DND-41 (cell line): ENCODE measurements at regions not wholly inside any gene's neighbourhood (a gene's known extent, or its start where the extent isn't known, plus 50 kb on each side); places are given as distances from the start of the nearest gene placed in this dataset.

Source experiments
- ATAC-seq: fragments of 200-7000 bp; cut with Tn5 transposase; 3 replicates; pipeline ENCODE4 v1.9.1; 2021; ENCODE audit warnings: low read depth; ENCODE audit not compliant: insufficient read depth
- DNase-seq: peaks from one replicate; pipeline ENCODE4 v3.0.0-alpha.2; 2020
- H2AFZ ChIP-seq: 2 replicates; pipeline ENCODE4 v1.6.0; 2012; ENCODE audit warnings: low read depth, low read length
- H3K27ac ChIP-seq: 2 replicates; pipeline ENCODE4 v1.5.1; 2012; ENCODE audit warnings: low read length, inconsistent platforms
- H3K27me3 ChIP-seq: fragments of 200-600 bp; sonication (generic); 2 replicates; pipeline ENCODE4 v1.6.0; 2012; ENCODE audit warnings: low read length, mild to moderate bottlenecking, inconsistent platforms; ENCODE audit not compliant: insufficient read depth, poor library complexity
- H3K36me3 ChIP-seq: 2 replicates; pipeline ENCODE4 v1.5.1; 2012; ENCODE audit warnings: low read length, inconsistent platforms; ENCODE audit not compliant: insufficient read depth
- H3K4me1 ChIP-seq: 2 replicates; pipeline ENCODE4 v1.5.1; 2012; ENCODE audit warnings: mild to moderate bottlenecking, low read length; ENCODE audit not compliant: insufficient read depth
- H3K4me2 ChIP-seq: 2 replicates; pipeline ENCODE4 v1.6.0; 2012; ENCODE audit warnings: mild to moderate bottlenecking, moderate library complexity, low read length, inconsistent platforms; ENCODE audit not compliant: insufficient read depth
- H3K4me3 ChIP-seq, 2 experiments: fragments of 200-600 bp in 1 of 2; shearing (Covaris generic) in 1 of 2; 2 replicates each; pipeline ENCODE4 v1.5.1; 2012 to 2016; ENCODE audit warnings: inconsistent platforms in 2 of 2, low read length in 2 of 2, mild to moderate bottlenecking in 2 of 2, low read depth in 1 of 2, moderate library complexity in 1 of 2
- H3K79me2 ChIP-seq: 2 replicates; pipeline ENCODE4 v1.6.0; 2012; ENCODE audit warnings: low read length, inconsistent platforms; ENCODE audit not compliant: insufficient read depth
- H3K9ac ChIP-seq: 2 replicates; pipeline ENCODE4 v1.6.0; 2012; ENCODE audit warnings: low read depth, mild to moderate bottlenecking, inconsistent platforms, low read length, moderate library complexity
- H3K9me3 ChIP-seq: 2 replicates; pipeline ENCODE4 v1.5.1; 2012; ENCODE audit warnings: low read length, moderate library complexity, mild to moderate bottlenecking, inconsistent platforms; ENCODE audit not compliant: insufficient read depth, severe bottlenecking
- H4K20me1 ChIP-seq: 2 replicates; pipeline ENCODE4 v1.6.0; 2012; ENCODE audit warnings: low read length; ENCODE audit not compliant: insufficient read depth
- EZH2 ChIP-seq: IDR thresholded peaks from 3 replicates; pipeline ENCODE4 v1.6.1; 2012; ENCODE audit warnings: borderline replicate concordance, low read depth, mild to moderate bottlenecking, moderate library complexity, low read length, inconsistent platforms; ENCODE audit not compliant: severe bottlenecking
- TF ChIP-seq, protein P1 (sequence below): IDR thresholded peaks from 2 replicates; pipeline ENCODE4 v1.5.1; 2012; ENCODE audit warnings: borderline replicate concordance, low read length, moderate library complexity, mild to moderate bottlenecking; ENCODE audit not compliant: poor library complexity, severe bottlenecking; ENCODE audit errors: extremely low read depth

DNA sequence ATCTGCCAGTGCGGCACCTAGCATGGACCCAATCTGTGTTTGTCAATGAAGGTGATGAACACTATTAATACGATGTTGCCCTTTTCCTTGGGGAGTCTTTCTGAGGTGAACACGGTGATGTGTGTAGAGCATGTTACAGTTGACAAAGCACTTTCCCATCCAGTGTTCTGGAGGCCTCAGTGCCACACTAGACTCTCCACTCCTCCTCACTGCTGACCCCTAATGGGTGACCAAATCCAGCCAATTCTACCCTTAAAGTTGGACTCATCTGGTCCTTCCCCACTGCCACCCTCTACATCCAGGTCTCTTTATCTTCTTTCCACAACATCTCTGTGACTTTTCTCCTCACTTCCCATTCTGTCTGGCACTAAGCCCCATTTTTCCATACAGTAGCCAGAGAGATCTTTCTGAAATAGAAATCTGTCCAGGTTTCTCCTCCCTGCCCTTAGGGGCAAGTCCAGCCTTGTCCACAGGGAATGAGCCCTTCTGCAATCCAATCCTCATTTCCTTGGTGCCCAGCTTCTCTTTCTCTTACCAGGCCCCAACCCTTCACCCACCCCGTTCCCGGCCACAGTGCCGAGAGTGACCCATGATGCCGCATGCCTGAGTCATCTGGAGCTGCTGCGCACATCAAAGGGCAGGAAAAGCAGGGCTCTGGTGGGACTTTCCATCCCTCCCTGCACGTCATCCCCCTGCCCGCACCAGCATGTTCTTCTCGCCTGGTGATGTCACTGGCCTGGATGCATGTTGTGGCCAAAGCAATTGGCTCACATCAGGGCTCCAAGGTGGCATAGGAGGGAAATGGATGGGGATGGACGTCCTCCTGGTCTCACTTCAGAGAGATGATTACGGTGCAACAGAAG lies 64.2 kb downstream of the RASSF10 start:
- Histone ChIP-seq H3K27me3 (peaks cover 11% of the 10 kb centered on the region), H3K9ac (no peak overlapping the region), H3K36me3 (no peaks in the 10 kb centered on the region), H3K4me1 (no peaks in the 10 kb centered on the region), H4K20me1 (no peaks in the 10 kb centered on the region), H3K27ac (no peak overlapping the region), H3K9me3 (no peaks in the 10 kb centered on the region), H3K4me2 (no peak overlapping the region), H3K79me2 (no peaks in the 10 kb centered on the region), H2AFZ (no peak overlapping the region), H3K4me3 (no peak overlapping the region)
- TF ChIP-seq EZH2, result no peak
- TF ChIP-seq, protein P1, sequence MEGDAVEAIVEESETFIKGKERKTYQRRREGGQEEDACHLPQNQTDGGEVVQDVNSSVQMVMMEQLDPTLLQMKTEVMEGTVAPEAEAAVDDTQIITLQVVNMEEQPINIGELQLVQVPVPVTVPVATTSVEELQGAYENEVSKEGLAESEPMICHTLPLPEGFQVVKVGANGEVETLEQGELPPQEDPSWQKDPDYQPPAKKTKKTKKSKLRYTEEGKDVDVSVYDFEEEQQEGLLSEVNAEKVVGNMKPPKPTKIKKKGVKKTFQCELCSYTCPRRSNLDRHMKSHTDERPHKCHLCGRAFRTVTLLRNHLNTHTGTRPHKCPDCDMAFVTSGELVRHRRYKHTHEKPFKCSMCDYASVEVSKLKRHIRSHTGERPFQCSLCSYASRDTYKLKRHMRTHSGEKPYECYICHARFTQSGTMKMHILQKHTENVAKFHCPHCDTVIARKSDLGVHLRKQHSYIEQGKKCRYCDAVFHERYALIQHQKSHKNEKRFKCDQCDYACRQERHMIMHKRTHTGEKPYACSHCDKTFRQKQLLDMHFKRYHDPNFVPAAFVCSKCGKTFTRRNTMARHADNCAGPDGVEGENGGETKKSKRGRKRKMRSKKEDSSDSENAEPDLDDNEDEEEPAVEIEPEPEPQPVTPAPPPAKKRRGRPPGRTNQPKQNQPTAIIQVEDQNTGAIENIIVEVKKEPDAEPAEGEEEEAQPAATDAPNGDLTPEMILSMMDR, result no peak
- no peak for ATAC-seq
- no peak for DNase-seq

DNA sequence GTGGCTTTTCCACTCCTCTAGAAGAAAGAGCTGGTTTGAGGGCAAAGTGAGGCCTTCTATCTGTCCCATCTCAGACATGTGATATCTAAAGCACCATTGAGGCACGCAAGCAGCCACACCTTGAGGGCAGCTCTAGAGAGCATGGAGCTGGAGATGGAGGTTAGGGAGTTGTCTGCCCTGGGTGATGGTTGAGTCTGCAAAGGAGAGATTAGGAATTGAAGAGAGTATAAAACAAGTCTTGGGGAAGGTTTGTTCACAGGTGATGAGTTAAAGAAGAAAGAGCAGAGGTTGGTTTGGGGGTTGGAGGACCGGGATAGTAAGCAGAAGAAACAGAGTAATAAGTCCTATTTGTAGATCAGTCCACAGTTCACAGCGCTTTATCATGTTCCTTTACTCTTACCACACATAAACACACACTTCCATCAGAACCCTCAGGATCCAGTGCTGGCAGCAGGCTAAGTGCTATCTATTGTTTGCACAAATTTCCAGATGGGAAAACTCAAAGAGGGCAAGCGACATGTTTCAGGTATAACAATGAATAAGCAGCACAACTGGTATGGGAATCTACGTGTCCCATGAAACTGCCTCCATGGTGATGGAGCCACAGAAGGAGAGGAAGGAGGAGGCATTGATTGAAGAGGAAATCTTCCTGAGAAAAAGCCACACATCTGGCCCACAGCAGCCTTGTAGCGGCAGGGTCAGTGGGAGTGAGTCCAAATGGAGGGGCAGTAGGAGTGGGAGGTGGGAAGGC lies 65.8 kb downstream of the RASSF10 start:
- no peak for ATAC-seq
- TF ChIP-seq, protein P1, result no peak
- no peak for TF ChIP-seq EZH2
- Histone ChIP-seq H3K9me3 (no peaks in the 10 kb centered on the region), H4K20me1 (no peaks in the 10 kb centered on the region), H3K4me2 (no peak overlapping the region), H3K79me2 (no peaks in the 10 kb centered on the region), H3K27me3 (peaks cover 12% of the 10 kb centered on the region), H3K9ac (no peak overlapping the region), H3K27ac (no peak overlapping the region), H3K4me1 (no peaks in the 10 kb centered on the region), H3K36me3 (no peaks in the 10 kb centered on the region), H3K4me3 (no peak overlapping the region), H2AFZ (no peak overlapping the region)
- no peak for DNase-seq

DNA sequence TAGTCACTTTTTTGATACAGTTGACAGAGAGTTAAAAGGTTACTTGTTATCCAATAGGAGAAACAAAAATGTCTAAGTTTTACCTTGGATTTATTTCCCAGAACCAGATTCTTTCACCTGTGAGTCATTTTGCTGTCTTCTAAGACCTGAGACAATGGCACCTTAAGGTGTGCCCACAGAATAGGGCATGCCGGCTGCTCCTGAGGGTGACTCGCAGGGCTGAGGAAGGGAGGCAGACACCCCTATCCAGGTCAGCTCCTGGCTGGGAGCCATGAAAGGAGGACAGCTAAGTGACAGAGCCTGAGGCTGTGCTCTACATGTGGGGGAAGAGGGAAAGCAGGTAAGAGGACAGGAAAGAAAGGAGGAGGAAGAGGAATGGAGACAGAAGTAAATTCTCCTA lies 67.8 kb downstream of the RASSF10 start:
- no peak for ATAC-seq
- Histone ChIP-seq H3K79me2 (no peaks in the 10 kb centered on the region), H3K36me3 (no peaks in the 10 kb centered on the region), H3K9ac (no peak overlapping the region), H2AFZ (no peak overlapping the region), H3K9me3 (no peaks in the 10 kb centered on the region), H3K4me3 (no peak overlapping the region), H3K27me3 (peaks cover 12% of the 10 kb centered on the region), H3K27ac (no peak overlapping the region), H4K20me1 (no peaks in the 10 kb centered on the region), H3K4me1 (no peaks in the 10 kb centered on the region), H3K4me2 (no peak overlapping the region)
- DNase-seq, result no peak
- TF ChIP-seq, protein P1, result no peak
- no peak for TF ChIP-seq EZH2
